ENCODE measurements at regions not wholly inside any gene's neighbourhood (a gene's known extent, or its start where the extent isn't known, plus 50 kb on each side); places are given as distances from the start of the nearest gene placed in this dataset.
"Not testable (repeated sequence)": the region's sequence is repeated elsewhere in the genome, so short reads cannot be mapped to it uniquely, and the experiment has no call there.

GRCh38 chr5:94025788-94026473, 284.5 kb upstream of the POU5F2 start:
- DNase-seq (ENCODE audit: low spot score): no peak

- DNase-seq (ENCODE audit: low spot score): no peak
These were observed 283.2 kb upstream of the POU5F2 start for GRCh38 chr5:94024620-94025019.

- no peak for DNase-seq (ENCODE audit: low spot score)
These were observed 282.7 kb upstream of the POU5F2 start for GRCh38 chr5:94024101-94024500.

DNA sequence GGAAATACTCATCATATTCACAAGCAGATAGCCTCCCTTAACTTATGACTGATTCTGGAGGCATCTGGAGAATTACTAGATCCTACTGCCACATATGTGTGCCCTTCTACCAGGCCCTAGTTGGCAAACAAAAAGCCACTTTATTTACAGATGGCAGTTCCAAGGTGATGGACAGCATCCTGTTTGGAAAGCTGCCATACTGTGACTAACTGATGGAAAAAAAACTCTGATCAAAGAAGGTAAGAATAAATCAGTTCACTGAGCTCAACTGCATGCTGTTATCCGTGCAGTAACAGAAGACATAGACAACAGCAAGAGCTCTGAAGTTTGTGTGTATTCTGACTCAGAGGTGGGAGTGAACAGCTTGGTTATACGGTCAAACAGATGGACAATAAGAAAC, 279.8 kb upstream of the POU5F2 start:
- DNase-seq (ENCODE audit: low spot score): no peak

GRCh38 chr5:94017579-94017978, 276.2 kb upstream of the POU5F2 start:
- no peak for DNase-seq (ENCODE audit: low spot score)

DNA sequence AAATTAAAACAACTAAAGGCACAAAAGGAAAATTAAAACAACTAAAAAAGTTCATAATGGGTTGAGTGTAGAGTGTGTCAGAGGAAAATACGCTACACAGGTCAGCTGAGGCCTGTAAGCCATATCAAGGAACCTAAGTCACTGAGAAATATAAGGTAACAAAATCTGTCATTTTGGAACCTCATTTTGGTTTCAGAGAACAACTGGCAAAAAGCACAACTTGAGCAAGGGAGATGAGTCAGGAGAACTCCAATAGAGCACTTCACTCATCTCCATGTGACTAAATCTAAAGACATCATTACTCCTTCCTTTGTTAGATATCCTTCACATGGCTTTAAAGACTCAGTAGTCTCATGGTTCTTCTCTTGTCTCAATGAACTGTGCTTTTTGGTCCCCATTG, 269.4 kb upstream of the POU5F2 start:
- no peak for DNase-seq (ENCODE audit: low spot score)

GRCh38 chr5:94009161-94009560, 267.8 kb upstream of the POU5F2 start:
- no peak for DNase-seq (ENCODE audit: low spot score)

DNA sequence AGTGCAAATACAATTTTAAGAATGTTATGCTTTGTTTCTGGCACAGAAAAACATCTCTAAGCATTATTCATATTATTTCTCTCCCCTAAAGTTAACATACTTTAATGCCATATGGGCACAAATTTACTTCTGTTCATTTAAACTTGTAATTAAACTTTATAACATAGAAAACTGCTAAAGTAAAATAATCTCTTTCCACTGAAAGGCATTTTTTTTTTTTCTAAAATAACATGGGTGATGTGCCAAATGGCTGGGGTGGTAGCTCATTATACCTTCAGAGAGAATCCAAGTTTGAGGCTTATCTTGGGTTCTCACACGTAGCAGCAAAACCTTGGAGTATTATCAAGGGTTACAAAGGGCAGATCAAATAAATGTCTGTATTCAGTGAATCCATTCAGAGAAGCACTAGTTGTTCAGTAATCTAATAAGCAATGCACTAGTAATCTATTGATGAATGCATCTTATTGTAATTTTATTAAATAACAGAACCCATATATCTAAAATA, 257.6 kb upstream of the POU5F2 start:
- DNase-seq (ENCODE audit: low spot score): no peak

- DNase-seq (ENCODE audit: low spot score): no peak
These were observed 256.2 kb upstream of the POU5F2 start for GRCh38 chr5:93997562-93997961.

DNA sequence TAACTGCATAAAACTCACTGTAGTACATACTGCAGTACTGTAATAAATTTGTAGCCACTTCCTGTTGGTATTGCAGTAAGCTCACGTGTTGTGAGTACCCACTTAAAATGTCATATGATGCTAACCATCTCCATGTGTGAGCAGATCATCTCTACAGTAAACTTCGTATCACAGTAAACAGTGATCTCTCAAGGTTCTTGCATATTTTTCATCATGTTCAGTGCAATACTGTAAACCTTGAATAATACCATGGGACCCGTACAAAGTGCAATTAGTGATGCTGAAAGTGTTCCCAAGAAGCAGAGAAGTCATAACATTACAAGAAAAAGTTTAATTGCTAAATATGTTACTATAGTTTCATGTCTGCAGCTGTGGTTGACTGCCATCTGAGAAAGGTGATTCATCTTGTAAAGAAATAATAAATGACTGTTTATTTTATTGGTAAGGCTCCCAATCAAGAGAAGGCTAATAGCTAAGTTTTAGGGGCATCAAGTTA, 253.8 kb upstream of the POU5F2 start:
- no peak for DNase-seq (ENCODE audit: low spot score)

- DNase-seq (ENCODE audit: low spot score): no peak
These were observed 251.8 kb upstream of the POU5F2 start for GRCh38 chr5:93993161-93993560.

DNA sequence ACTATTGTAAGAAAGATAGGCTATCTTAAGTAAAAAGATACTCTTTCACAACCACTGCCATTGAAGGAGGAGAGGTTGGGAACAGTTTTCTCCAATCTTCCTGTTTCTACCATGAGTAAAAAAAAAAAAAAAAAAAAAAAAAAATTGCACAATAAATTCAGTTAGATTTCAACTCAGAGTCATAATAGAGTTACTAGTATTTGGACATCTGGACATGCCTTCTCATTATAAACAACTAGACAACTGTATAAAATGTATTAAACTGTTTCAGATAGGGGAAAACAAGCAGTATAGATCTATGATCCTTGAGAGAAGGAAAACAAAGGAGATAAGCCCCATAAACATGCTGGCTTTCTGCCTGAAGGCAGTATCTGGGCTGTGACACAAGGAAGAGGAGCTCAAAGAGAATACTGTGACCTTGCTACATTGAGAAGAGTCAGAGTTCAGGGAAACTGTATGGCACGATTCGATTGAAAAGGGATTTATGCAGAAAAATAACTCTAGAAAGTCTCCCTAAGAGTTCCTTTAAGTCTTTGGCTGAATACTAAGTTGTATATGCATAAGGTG, 249.2 kb upstream of the POU5F2 start:
- DNase-seq (ENCODE audit: low spot score): no peak

- not testable (repeated sequence) for DNase-seq (ENCODE audit: low spot score)
These were observed 244.7 kb upstream of the POU5F2 start for GRCh38 chr5:93985940-93986570.

GRCh38 chr5:93978222-93978621, 236.8 kb upstream of the POU5F2 start:
- DNase-seq (ENCODE audit: low spot score): no peak

DNA sequence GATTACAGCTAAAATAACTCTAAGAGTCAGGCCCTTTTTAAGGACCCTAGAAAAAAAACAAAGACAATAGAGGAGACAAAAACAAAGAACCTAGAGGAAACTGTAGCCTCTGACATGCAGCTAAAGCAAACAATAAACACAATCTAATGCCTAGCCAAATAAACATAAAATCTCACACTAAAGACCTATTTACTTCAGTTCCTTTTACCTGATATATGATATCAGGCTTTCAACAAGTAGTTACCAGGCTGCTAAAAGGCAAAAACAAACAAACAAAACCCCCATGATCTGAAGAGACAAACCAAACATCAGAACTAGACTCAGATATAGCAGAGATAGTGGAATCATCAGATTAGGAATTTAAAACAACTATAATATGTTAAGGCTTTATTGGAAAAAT, 226.5 kb upstream of the POU5F2 start:
- no peak for DNase-seq (ENCODE audit: low spot score)

- no peak for DNase-seq (ENCODE audit: low spot score)
These were observed 223.0 kb upstream of the POU5F2 start for GRCh38 chr5:93964421-93964820.

GRCh38 chr5:93960042-93960441, 218.6 kb upstream of the POU5F2 start:
- no peak for DNase-seq (ENCODE audit: low spot score)

- DNase-seq (ENCODE audit: low spot score): no peak
These were observed 214.6 kb upstream of the POU5F2 start for GRCh38 chr5:93956006-93956405.

DNA sequence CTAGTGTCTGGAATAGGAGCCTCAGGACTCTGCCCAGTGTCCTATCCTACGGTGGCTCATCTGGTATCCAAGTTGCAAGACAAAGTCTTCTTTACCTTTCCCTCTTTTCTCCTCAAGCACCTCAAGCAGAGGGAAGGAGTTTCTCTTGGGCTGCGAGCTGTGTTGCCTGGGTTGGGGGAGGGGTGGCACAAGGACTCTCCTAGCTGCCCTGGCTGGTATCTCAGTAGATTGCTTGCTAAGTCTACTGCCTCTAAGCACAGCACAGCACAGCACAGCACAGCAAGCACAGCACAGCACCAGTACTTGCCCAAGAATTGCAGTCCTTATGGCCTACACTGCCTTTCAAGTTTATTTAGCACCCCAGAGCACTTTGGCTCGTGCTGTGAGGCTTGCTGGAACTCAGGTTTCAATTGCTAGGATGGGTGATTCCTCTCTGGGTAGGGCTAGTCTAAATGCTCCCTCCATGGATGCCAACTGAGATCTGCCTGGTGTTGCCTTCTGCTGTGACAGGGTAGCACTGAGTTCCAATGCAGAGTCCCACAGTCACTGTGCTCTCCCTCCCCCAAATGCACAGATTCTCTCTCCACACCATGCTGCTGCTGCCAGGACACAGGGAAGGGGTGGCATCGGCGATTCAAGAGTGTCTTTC, 213.1 kb upstream of the POU5F2 start:
- DNase-seq (ENCODE audit: low spot score): no peak

GRCh38 chr5:93953442-93953841, 212.0 kb upstream of the POU5F2 start:
- DNase-seq (ENCODE audit: low spot score): no peak

DNA sequence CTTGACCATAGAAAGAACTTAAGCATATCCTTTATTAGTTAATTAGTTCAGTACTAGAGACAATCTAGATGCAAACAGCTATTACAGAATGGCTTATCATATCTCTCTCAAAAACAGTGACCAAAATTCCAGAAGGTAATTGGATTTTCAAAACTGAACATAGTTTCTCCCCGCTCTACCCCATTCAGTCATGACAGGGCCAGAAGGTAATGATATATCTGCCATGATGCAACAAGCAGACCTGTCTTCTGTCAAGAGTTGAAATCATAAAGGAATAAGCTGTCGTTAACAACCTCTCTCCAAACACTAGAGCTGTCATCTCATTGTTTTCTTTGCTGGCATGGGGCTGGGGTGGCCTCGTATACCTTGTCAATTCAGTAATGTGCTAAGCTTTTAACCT, 200.5 kb upstream of the POU5F2 start:
- DNase-seq (ENCODE audit: low spot score): no peak

- DNase-seq (ENCODE audit: low spot score): not testable (repeated sequence)
These were observed 191.9 kb upstream of the POU5F2 start for GRCh38 chr5:93933269-93933668.

DNA sequence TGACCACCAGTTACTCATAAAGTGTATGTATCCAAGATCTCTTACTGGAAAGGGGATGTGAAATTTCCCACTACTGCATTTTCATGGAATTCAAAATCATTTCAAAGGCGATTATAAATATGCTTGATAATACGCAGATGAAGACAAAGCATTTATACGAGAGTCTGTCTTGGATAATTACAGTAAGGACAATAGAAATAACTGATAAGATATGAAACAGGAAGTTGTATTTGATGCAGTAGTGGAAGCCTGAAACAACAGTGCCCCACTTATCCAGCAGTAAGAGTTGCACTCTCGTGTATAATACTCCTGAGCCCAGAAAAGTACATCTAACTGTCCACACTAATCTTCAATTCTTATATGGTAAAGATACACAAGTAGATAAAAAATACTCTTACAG, 188.7 kb upstream of the POU5F2 start:
- no peak for DNase-seq (ENCODE audit: low spot score)

All from CD4-positive, alpha-beta T cell treated with Interleukin-6 at 100 ng/mL for 8 hours (primary cell).